UCSD-AML1 (cell line): ENCODE measurements at regions not wholly inside any gene's neighbourhood (a gene's known extent, or its start where the extent isn't known, plus 50 kb on each side); places are given as distances from the start of the nearest gene placed in this dataset.
"Not testable (repeated sequence)": the region's sequence is repeated elsewhere in the genome, so short reads cannot be mapped to it uniquely, and the experiment has no call there.

Experiments
- DNase-seq: peaks from one replicate; lab custom pipeline; 2025; ENCODE audit not compliant: unreplicated experiment; lab: John Stamatoyannopoulos, UW

DNA sequence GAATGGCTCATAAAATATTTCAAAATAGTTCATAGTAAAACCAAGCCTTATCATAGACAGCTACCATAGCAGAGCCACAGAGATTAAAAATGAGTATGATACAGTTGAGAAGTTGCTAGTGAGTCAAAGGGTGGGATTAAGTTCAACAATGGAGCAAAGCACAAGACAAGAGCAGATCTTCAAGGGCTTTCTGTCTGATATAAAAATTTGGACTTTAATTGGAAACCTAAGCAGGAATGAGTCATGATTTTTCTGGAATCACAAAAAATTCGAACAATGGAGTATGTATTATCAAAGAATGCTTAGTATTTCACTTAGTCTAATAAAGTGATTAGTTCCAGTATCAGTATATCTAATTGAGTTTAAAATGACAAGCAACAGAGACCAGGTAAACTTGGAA is 487.3 kb upstream of the NETO1 start:
- DNase-seq, result no peak

DNA sequence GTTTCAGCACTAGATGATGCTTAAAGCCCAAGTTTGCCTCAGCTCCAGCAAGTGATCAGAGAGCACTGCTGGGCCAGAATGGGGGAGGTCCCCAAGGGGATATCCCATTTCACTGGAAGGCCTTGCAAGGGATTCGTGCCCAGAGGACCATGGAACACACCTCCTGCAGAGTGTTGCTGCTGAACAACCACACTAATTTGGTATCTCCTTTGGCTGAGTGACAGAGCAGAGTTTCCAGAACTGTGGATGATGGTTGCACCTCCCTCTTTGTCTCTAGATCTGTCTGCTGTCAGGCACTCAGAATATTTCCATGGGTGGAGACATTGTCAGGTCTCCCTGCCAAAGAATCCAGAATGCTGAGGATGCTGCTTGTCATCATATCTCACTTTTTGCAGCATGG is 484.8 kb upstream of the NETO1 start:
- DNase-seq, result no peak

DNA sequence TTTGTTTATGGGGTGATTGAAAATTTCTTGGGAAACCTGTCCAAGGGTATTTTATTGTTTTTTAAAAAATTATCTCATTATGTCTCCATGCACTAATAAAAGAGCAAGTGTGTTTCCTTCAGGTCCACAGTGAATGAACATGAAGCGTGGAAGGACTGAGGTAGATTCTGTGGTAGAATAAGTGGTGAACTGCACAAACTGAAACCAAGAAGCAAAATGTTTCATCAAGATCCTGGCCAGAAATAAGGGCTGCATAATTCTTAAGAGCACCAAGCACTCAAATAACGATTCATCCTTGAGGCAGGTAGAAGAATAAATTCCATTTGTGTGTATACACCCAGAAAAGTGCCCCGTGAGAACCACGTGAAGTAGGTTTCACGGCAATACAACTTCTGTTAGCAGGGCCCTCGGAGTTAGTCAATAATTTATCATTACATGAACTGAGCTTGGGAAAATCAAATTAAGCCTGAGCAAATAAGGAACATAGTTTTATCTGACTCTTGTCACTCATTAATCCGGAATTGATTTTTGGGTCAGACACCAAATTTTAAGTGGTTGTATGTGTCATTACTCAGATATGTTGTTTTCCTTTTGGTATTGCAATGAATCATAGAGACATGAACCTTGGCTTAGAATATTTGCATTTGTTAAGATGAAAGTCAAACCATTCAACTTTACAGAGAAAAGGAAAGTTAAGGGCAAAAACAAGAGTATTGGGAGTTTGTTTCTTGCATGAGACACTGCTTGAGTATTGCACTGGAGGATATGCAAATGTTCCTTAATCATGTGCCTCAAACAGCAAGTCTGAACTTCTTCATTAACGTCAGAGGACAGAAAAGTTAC is 472.6 kb upstream of the NETO1 start:
- DNase-seq, result no peak

DNA sequence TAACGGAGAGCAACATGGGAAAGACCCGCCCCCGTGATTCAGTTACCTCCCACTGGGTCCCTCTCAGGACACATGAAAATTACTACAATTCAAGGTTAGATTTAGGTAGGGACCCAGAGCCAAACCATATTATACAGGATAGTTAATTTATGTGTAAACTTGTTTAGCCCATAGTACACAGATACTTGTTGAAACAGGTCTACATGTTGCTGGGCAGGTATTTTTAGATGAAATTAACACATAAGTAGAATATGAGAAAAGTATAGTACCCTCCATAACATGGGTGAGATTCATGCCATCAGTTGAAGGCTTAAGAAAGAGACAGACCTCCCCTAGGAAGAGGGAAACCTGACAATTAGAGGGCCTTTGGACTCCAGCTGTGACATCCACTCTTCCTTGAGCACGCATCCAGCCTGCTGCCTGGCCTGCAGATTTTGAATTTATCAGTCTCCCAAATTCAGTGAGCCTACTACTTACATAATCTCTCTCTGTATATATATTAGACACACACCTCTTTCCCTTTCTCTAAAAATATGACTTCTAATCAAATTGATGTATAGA is 463.5 kb upstream of the NETO1 start:
- DNase-seq, result no peak

DNA sequence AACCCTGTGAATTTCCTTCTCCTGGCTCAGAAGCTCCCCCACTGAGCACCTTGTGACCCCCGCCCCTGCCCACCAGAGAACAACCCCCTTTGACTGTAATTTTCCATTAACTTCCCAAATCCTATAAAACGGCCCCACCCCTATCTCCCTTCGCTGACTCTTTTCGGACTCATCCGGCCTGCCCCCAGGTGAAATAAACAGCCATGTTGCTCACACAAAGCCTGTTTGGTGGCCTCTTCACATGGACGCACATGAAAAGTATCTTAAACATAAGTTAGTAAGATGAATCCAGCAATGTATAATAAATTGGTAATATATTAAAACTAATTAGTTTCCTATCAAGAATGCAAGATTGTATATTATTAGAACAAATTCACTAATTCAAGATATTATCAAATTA is 462.3 kb upstream of the NETO1 start:
- not testable (repeated sequence) for DNase-seq

DNA sequence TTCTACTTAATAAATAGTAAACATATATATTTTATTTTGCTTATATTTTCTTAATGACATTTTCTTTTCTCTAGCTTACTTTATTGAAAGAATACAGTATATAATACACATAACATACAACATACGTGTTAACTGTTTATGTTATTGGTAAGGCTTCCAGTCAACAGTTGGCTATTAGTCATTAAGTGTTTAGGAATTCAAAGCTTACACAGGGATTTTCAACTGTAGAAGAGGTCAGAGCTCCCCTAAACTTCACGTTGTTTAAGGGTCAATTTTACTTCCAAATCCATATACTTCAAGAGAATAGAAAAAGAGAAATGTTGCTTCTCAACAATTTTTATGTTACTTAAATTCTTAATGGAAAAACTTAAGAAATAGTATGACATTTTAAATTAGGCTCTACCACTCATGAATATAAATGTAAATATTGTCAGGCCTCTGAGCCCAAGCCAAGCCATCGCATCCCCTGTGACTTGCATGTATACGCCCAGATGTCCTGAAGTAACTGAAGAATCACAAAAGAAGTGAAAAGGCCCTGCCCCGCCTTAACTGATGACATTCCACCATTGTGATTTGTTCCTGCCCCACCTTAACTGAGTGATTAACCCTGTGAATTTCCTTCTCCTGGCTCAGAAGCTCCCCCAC is 456.5 kb upstream of the NETO1 start:
- DNase-seq, result not testable (repeated sequence)

DNA sequence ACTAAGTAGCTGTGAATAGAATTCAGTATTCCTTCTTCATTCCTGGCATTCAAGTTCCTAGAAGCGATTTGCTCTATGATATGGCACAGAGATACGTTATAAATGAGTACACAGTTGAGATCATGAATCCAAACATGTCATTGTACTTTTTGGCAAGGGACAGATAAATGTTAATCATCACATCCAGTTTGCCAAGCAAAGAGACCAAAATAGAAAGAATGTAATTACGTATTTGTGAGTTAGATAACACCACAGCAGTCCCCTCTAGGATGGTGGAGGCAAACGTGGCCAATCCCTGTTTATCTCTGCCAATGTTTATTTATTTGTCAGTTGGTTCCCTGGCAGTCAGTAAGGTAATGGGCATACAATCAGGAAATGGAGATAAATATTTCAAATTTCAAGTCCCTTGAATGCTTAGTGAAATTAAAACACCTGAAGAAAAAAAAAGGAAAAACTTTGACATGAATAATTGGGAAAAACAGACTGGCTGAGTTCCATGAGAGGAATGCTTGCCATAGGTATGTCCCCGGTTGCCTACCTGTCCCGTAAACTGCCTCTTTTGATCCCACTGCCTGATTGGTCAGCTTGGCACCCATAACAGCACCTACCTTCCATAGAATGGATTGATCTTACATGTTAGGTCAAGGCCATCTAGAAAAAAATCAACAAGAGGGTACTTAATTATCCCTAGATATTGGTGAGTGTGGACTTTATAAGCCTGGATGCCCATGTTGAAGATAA is 451.1 kb upstream of the NETO1 start:
- DNase-seq, result no peak

DNA sequence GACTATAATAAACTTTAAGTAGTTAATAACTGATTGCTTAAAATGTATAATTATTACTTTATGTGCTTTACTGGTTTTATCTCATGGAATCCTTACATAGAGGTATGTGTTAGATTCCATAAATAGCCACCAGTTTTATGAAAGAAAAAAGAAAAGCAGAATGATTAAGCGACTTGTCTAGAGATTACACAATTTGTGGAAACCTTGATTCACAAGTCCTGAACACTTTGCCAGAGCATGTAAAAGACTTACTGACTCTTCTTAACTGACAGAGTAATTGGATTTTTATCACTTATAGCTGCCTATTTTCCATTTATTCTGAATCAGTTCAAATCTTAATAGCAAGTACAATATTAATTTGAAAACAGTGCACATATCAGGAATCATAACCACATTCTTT is 448.7 kb upstream of the NETO1 start:
- DNase-seq, result no peak

DNA sequence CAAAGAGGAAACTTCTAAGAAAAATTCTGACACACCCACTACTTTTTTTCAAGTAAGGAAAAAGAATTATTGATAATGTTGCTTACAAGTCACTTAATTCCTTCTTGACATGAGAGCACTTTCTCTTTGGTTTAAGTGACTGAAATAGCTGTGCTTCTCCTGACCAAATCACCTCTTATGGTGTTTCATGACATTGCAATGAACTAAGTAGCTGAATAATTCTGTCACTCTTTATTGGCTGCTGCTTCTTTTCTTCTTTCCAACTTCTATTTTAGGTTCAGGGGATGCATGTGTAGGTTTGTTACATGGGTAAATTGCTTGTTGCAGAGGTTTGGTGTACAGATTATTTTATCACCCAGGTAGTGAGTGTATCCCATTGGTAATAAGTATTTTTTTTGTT is 447.6 kb upstream of the NETO1 start:
- no peak for DNase-seq

DNA sequence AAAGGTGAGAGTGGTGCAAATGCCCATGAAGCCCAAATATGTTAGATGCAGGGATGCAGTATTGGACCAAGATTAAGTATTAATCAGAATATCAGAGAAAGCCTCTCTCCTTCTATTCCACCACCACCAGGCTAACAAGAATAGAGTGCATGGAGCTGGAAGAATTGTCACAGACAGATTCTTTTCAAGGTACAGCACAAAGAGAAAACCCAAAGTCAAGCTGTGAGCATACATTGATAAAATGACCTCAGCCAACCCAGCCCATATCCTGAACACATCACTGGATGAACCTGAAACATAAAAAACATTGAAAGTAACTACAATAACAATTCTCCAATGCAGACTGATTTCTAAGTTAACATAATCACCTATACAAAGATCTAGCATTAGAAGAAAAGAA is 445.7 kb upstream of the NETO1 start:
- no peak for DNase-seq

DNA sequence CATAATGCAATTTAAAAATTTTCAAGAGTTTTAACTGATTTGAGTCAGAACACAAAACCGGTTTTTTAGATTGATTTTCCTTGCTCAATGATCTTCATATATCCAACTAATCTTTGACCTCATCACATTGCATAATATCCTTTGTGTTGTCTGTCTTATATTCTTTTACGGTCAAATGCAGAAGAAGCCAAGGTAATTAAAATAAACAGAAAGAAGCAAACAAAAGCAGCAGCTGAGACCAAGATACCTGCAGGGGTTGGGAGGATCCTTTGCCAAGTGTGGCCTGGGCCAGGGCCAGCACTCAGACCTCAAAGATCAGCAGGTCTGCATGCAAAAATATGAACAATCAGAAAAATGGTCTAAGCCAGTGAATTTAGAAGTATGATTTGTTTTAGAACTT is 428.9 kb upstream of the NETO1 start:
- no peak for DNase-seq

DNA sequence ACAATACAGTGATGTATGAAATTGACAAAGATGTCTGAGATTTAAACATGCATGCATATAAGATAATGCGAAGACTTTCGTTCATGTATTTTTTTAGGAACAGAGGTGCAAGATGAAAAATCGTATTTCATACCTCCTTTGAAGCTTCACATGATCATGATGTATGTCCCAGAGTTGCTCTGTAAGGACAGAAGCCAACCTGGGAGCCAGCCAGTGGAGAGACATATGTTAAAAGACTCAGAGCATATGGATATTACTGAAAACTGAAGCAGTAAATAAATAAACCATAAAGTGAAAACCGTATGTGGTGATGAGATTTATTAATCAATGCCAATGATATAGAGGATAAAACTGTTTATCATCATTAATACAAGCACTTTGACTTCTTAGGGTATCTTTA is 424.4 kb upstream of the NETO1 start:
- no peak for DNase-seq

DNA sequence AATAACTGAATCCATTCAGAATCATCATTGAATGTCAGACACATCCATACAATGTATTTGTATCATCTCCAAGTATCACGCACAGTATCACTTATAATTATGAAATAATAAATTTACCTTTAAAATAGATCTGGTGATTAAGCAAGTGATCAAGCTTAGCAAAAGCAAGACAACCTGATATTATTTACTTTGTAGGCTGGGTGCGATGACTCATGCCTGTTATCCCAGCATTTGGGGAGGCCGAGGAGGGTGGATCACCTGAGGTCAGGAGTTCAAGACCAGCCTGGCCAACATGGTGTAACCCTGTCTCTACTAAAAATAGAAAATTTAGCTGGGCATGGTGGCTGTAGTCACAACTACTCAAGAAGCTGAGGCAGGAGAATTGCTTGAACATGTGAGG is 421.0 kb upstream of the NETO1 start:
- no peak for DNase-seq

DNA sequence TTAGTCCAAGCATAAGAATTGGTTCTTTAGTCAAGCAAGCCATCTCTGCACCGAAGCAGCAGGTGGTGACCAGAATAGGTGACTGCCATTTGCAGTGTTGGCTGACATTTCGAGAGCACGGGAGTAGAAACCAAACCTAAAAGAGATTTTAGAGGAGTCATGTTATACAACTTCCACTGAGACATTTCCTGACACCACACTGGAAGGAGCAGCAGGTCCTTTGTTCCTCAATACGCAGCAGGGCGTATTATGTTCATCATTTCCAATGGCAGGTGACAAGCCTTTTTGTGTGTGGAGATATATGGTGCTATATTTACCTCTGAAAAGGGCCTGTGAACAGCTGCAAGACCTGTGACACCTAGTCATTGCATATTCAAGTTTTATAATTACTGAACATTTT is 418.8 kb upstream of the NETO1 start:
- no peak for DNase-seq

DNA sequence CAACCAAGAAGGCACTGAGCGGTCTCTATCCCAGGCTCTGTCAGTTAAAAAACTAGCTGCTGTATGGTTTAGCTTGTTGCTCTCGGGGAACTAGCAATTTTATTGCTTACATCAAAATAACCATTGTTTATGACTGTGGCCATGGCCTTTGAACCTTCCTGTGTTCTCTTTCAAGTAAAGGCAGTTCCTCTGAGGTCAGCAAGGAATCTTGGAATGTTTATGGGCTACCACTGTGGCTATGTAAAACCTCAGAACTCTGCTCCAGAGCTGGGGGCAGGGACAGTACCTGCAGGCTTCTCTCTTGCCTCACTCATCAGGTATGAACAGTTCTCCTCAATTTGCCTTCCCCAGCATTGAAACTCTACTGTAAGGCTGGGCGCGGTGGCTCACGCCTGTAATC is 416.0 kb upstream of the NETO1 start:
- no peak for DNase-seq

DNA sequence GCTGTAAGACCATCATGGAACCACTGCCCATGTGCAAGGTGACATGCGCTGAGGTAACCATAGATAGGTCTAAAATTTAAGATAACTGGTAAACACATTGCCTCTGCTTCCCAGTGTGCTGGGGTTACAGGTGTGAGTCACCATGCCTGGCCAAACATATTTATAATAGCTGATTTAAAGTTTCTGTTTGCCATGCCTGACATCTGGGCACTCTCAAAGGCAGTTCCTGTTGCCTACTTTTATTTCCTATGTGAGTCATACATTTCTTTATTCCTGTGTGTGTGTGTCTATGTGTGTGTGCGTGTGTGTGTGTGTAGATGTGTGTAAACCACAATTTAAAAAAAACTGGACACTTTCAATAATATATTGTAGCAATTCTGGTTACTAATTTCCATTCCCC is 415.2 kb upstream of the NETO1 start:
- DNase-seq, result no peak

DNA sequence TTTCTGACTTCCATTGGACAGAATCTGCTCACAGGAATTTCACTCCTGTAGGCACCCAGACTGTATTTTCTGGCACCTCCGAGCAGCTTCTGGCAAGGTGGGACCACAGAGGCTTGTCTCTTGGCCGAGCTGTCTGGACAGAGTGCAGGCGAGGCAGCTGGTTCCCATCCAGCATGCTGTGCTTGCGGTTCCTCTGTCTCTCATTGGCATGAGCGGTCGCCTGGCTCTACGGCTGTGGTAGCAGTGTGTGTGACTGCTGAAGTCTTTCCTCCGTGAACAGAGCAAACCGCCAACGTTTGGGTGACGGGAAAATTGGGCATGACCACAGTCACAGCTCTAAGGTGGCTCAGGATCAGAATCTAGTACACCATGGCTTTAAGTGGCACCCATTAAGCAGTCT is 411.7 kb upstream of the NETO1 start:
- DNase-seq, result no peak

DNA sequence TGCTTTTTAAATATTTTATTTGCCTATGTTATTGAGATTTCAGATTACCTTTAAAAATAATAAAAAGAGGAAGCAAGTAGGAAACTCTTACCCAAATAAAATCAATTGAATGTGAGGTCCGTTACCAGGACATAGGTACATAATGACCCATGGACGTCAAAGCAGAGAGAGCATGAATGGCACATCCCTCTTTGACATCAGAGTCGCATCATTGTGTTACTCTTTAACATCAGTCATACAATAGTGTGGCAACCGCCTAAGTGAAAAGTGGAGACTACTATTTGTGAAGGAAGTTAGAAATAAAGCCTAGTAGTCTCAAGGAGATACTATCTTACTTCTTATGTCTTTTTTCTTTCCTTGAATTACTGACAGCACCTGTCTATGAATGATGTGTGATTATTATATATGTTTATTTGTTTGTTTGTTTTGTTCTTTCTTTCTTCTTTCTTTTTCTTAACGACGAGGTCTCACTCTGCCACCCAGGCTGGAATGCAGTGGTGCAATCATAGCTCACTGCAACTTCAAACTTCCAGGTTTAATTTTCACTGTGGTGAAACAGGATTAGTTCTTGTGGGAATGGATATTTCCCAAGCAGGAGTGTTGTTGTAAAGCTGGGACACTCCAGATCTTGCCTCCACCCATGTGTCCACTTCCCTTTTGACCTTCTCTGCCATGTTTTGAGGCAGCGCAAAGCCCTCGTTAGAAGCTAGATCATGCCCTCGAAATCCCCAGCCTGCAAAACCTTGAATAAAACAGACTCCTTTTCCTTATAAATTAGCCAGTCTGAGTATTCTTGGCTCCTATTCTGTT is 407.2 kb upstream of the NETO1 start:
- no peak for DNase-seq

DNA sequence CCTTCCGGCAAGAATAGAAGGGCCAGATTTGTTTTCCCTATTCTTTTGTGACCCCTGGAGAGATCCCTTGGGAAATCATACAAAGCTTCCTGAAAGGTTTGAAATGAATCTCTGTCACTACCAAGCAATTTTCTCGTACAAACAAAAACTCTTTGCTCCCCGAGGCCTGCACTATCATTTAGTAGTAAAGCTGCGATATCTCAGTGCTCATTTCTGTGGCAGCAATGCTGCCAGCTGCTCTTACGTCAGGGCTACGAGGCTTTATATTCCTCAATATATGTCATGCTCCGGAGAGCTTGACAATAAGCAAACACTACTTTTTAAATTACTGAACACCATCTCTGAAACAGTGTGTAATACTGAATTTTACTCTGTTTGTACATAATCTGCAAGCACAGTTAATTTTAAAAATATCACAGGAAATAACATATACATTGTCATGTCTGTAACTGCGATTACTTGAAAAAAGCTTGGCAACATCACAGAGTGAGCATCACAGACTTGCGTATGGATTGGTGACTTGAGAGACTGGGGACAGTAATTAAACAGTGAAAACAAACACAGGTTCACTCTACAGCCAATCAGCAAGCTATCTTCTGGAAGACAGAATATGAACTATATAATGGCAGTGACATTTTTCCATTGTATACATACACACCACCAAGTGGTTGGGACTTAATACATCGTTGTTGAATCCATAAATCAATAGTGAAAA is 403.3 kb upstream of the NETO1 start:
- DNase-seq, result no peak

DNA sequence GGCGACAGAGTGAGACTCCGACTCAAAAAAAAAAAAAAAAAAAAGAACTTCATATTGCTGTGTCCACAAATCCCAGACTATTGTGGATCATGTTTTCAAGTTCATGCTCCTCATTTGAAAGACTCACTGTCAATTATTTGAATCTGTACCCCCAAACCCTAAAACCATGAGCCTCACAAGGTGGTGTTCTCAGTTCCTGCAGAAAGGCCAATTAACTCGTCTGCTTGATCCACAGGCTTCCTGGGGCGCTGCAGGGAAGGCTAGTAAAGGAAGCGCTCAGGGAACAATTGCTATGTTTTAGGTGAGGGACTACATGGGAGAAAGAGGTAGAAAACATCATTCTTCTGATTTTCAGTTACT is 396.8 kb upstream of the NETO1 start:
- no peak for DNase-seq
